BJ (cell line): ENCODE measurements at regions not wholly inside any gene's neighbourhood (a gene's known extent, or its start where the extent isn't known, plus 50 kb on each side); places are given as distances from the start of the nearest gene placed in this dataset.

Source experiments
- CTCF ChIA-PET: fragments of 350-600 bp; formaldehyde crosslinking; extraction: SDS; loops from one replicate; lab custom pipeline; 2021; ENCODE audit warnings: antibody characterized with exemption, inconsistent platforms; lab: Yijun Ruan, JAX
- POLR2A ChIA-PET: fragments of 300-600 bp; sonication (Branson Sonifier 250); formaldehyde crosslinking; extraction: SDS; loops from one replicate; lab custom pipeline; 2021; ENCODE audit warnings: antibody characterized with exemption; lab: Charles Lee
- DNase-seq: peaks from one replicate; pipeline ENCODE4 v3.0.0-alpha.2; 2011; ENCODE audit warnings: low read depth
- H3K27me3 ChIP-seq: 2 replicates; pipeline ENCODE4 v1.6.0; 2011; ENCODE audit warnings: low read length; ENCODE audit not compliant: control insufficient read depth, insufficient read depth
- H3K36me3 ChIP-seq: 2 replicates; pipeline ENCODE4 v1.5.1; 2011; ENCODE audit warnings: low read length; ENCODE audit not compliant: control insufficient read depth, insufficient read depth
- H3K4me3 ChIP-seq: 2 replicates; pipeline ENCODE4 v1.5.1; 2011; ENCODE audit warnings: low read depth, mild to moderate bottlenecking, control low read depth, low read length
- TF ChIP-seq, protein P1 (sequence below): IDR thresholded peaks from 2 replicates; pipeline ENCODE4 v1.5.1; 2011; ENCODE audit warnings: low read depth, mild to moderate bottlenecking, control low read depth, inconsistent platforms, low read length, moderate library complexity; ENCODE audit not compliant: insufficient read depth

DNA sequence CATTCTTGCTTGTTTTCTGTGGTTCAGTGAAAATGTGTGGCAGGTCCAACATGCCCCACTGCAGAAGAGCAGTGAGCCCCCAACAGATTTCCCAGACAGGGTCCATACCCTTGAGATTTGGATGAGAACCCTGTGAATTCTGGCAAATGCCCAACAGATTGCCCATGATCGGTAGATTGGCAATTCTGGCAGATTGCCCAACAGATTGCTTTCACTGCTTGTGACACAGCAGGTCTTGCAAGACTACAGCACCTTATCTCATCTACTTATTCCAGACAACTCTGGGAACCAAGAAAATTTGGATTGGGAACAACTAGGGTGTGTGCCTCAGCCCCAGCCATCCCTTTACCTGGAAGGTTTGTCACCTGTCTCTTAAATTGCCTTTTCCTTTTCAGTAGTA is 143.7 kb upstream of the COL1A2 start:
- no peak for DNase-seq
- Histone ChIP-seq H3K36me3 (no peaks in the 10 kb centered on the region), H3K4me3 (no peak overlapping the region), H3K27me3 (peaks cover 2% of the 10 kb centered on the region)
- ChIA-PET POLR2A (no interaction called here), CTCF (interaction anchor here (0.5 kb wide), 1 partner anchor 590 kb away, joined by 5 read pairs; no protein-coding TSS in a partner anchor)
- TF ChIP-seq, protein P1, sequence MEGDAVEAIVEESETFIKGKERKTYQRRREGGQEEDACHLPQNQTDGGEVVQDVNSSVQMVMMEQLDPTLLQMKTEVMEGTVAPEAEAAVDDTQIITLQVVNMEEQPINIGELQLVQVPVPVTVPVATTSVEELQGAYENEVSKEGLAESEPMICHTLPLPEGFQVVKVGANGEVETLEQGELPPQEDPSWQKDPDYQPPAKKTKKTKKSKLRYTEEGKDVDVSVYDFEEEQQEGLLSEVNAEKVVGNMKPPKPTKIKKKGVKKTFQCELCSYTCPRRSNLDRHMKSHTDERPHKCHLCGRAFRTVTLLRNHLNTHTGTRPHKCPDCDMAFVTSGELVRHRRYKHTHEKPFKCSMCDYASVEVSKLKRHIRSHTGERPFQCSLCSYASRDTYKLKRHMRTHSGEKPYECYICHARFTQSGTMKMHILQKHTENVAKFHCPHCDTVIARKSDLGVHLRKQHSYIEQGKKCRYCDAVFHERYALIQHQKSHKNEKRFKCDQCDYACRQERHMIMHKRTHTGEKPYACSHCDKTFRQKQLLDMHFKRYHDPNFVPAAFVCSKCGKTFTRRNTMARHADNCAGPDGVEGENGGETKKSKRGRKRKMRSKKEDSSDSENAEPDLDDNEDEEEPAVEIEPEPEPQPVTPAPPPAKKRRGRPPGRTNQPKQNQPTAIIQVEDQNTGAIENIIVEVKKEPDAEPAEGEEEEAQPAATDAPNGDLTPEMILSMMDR: no peak

DNA sequence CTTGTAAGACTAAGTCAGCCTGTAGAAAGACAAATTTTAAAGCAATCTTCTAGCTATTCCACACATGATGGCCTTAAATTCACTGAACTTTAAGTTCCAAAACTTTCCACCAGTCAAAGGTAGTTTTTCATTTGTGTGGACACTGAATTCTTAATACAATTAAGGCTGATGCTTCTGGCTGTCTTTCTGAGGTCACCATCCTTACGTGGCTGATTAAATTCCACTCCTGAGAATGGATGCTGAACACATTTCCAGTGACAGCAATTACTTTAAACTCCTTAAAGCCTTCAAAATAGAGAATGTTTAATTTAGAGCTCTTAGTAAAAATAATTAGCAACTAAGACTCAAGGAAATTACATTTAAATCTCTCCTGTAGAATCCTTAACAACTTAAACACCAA is 142.6 kb upstream of the COL1A2 start:
- TF ChIP-seq, protein P1: no peak
- ChIA-PET POLR2A (no interaction called here), CTCF (no interaction called here)
- DNase-seq: no peak
- no peak overlapping the region for H3K4me3 ChIP-seq
- H3K36me3 ChIP-seq: no peaks in the 10 kb centered on the region
- H3K27me3 ChIP-seq: peaks cover 2% of the 10 kb centered on the region

DNA sequence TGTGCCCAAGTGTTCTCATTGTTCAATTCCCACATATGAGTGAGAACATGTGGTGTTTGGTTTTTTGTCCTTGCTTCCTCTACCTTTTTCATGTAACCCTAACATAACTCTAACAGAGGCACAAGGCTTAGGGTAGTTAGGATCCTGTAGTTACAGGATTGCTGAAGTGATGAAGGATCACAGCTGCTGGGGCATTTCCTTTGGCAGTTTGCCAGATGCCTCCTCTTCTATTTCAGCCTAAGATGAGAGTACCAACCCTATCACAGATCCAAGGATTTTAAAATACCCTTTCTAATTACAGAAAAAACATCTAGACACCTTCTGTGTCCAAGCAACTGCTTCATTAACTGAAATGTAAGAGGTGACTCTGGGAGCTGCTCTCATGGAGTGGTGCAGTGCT is 141.7 kb upstream of the COL1A2 start:
- Histone ChIP-seq H3K27me3 (peaks cover 1% of the 10 kb centered on the region), H3K4me3 (no peak overlapping the region), H3K36me3 (no peaks in the 10 kb centered on the region)
- ChIA-PET POLR2A (no interaction called here), CTCF (no interaction called here)
- TF ChIP-seq, protein P1: no peak
- no peak for DNase-seq

- no peak overlapping the region for H3K4me3 ChIP-seq
- CTCF ChIA-PET: no interaction called here
- TF ChIP-seq, protein P1: no peak
- no peak for DNase-seq
- POLR2A ChIA-PET: no interaction called here
- no peaks in the 10 kb centered on the region for H3K36me3 ChIP-seq
- no peaks in the 10 kb centered on the region; the same call in none of the 2 replicates for H3K27me3 ChIP-seq
Observed at GRCh38 chr7:94253686-94254085, 141.0 kb upstream of the COL1A2 start.

DNA sequence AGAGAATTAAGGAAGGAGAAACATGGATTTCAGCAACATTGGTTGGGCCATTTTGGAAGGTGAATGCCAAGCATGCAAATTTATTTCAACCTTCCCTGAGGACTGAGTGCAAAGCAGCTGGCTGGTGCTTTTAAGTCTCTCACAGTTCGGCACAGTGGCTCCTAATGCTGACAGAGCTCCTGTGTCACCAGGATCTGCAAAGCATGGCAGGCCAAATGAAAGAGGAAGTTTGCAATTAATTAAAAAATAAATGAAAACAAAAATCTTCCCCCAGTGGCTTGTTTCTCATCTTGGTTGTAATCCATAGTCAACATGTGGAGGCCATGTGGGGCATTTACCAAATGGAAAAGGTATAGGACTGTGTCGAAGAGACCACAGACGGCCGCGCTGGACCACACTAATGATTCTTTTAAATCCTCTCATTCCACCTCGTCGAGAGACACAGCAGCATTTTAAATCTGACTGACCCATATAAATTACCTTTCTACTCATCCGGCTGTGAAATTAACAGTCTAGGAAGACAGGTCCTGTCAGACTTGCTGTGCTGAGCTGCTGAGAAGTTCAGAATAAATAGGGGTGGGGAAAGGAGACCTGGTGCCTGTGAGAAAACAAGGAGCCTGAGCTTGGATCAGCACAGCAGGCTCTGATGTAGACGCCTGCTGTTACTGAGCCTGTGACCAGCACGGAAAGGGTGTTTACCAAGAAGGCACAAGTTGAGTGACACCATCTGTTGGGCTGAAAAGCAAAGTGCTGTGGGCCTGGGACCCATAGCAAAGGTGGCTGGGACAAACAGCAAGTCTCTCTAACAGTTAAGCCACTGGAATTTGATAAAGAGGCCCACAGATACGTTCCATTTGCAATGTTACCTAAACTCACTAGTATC is 136.0 kb upstream of the COL1A2 start:
- H3K36me3 ChIP-seq: no peaks in the 10 kb centered on the region
- no peak for DNase-seq
- POLR2A ChIA-PET: no interaction called here
- H3K4me3 ChIP-seq: no peak overlapping the region
- CTCF ChIA-PET: interaction anchor here (0.6 to 1.3 kb wide), 2 partner anchors 178 to 941 kb away, joined by 3 read pairs; no protein-coding TSS in a partner anchor
- TF ChIP-seq, protein P1: no peak
- no peaks in the 10 kb centered on the region for H3K27me3 ChIP-seq
